Large intestine (tissue), 3 donors: ENCODE measurements at regions not wholly inside any gene's neighbourhood (a gene's known extent, or its start where the extent isn't known, plus 50 kb on each side); places are given as distances from the start of the nearest gene placed in this dataset.
A peak's percentile ranks its signal among the peaks of the same experiment; 100 is the strongest.

Experiments used
- DNase-seq, 2 donors: peaks; one replicate each; pipeline versions ENCODE4 v3.0.0 to v3.0.0-alpha.2; 2013
- H3K27ac ChIP-seq: one replicate; pipeline ENCODE4 v1.5.1; 2013; ENCODE audit warnings: low read length
- H3K27me3 ChIP-seq: 2 replicates; pipeline ENCODE4 v1.6.1; 2013; ENCODE audit warnings: low read length; ENCODE audit not compliant: control insufficient read depth, insufficient read depth
- H3K36me3 ChIP-seq: 2 replicates; pipeline ENCODE4 v1.6.1; 2013; ENCODE audit warnings: low read length; ENCODE audit not compliant: control insufficient read depth, insufficient read depth
- H3K4me1 ChIP-seq: one replicate; pipeline ENCODE4 v1.6.1; 2013; ENCODE audit warnings: low read length; ENCODE audit not compliant: control insufficient read depth, insufficient read depth
- H3K4me3 ChIP-seq: one replicate; pipeline ENCODE4 v1.5.1; 2013; ENCODE audit warnings: low read length
- H3K9me3 ChIP-seq: one replicate; pipeline ENCODE4 v1.6.1; 2013; ENCODE audit warnings: mild to moderate bottlenecking, low read depth, low read length, moderate library complexity; ENCODE audit not compliant: control insufficient read depth
- WGBS: methylation state at CpG from one replicate; pipeline ENCODE4 v1.1.5; 2013; ENCODE audit warnings: low lambda C conversion rate; ENCODE audit not compliant: insufficient coverage; 5-methylcytosine and 5-hydroxymethylcytosine counted together

- Histone ChIP-seq H3K4me3 (no peak overlapping the region), H3K27ac (no peak overlapping the region), H3K9me3 (no peaks in the 10 kb centered on the region), H3K27me3 (no peaks in the 10 kb centered on the region), H3K36me3 (no peaks in the 10 kb centered on the region), H3K4me1 (no peaks in the 10 kb centered on the region)
- no peak for DNase-seq
- 83% methylated on average over 2 of the region's 8 CpGs for WGBS
Observed at GRCh38 chr10:121221991-121222390, 370.8 kb downstream of the WDR11 start.

DNA sequence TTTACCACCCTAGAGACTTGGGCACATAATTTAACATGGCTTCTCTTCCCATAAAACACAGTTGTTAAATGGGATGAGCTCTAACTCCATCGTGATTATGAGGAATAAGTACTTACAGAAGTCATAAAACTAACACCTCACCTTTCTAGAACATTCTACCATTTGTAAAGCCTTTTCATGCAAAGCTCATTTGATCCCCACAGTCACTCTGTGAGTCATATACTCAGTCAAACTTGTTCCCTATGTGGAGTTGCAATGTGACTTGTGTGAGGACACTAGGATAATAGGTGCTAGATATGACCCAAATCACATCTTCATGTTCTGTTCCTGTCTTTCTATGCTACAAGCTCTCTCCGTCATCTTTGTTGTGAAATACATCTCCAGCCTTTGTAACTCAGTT lies 371.7 kb downstream of the WDR11 start:
- H3K4me1 ChIP-seq, result no peaks in the 10 kb centered on the region
- DNase-seq, result no peak
- H3K27me3 ChIP-seq, result no peaks in the 10 kb centered on the region
- H3K36me3 ChIP-seq, result no peaks in the 10 kb centered on the region
- no peak overlapping the region for H3K27ac ChIP-seq
- no peaks in the 10 kb centered on the region for H3K9me3 ChIP-seq
- H3K4me3 ChIP-seq, result no peak overlapping the region
- 83% methylated on average over 1 of the region's 2 CpGs for WGBS

DNA sequence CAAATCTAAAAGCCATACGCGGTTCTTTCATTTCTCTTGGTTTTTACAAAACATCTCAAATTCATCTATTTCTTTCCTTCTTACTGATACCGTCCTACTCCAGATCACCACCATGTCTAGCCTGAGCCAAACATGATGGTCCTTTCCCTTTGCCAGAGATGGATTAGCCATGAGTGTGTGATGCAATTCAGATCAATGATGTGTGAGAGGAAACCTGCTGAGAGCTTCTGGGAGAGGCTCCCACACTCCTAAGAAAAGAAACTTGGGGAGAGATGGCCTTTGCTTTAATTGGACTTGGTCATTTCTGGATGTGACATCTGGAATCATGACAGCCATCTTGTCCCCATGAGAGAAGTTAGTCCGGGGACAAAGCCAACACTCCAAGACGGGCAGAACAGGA lies 367.2 kb downstream of the FGFR2 start:
- no peaks in the 10 kb centered on the region for H3K36me3 ChIP-seq
- WGBS, result 93% methylated on average over 5 of the region's 5 CpGs
- H3K9me3 ChIP-seq, result no peaks in the 10 kb centered on the region
- no peaks in the 10 kb centered on the region for H3K27me3 ChIP-seq
- DNase-seq, result no peak
- no peak overlapping the region for H3K4me3 ChIP-seq
- no peak overlapping the region for H3K27ac ChIP-seq
- no peaks in the 10 kb centered on the region for H3K4me1 ChIP-seq

DNA sequence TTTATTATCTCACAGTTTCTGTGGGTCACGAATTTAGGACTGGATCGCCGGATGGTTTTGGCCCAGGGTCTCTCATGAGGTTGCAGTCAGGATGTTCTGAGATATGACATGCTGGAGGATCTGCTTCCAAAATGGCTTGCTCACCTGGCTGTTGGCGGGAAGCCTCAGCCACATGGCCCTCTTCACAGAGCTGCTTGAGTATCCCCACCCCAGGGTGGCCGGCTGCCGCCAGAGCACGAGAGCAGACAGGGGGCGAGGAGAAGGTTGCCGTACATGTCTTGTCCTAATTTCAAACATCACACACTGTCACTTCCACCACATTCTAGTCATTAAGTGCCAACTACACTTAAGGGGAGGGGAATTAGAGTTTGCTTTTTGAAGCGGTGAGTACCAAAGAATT lies 365.8 kb downstream of the FGFR2 start:
- no peak overlapping the region for H3K4me3 ChIP-seq
- no peak overlapping the region for H3K27ac ChIP-seq

GRCh38 chr10:121235692-121236091 lies 362.6 kb downstream of the FGFR2 start:
- no peaks in the 10 kb centered on the region for H3K27me3 ChIP-seq
- H3K4me3 ChIP-seq, result no peak overlapping the region
- H3K27ac ChIP-seq, result no peak overlapping the region
- peaks cover 6% of the 10 kb centered on the region for H3K9me3 ChIP-seq
- H3K36me3 ChIP-seq, result no peaks in the 10 kb centered on the region
- H3K4me1 ChIP-seq, result peaks cover 14% of the 10 kb centered on the region
- 45% methylated on average over 2 of the region's 2 CpGs for WGBS
- peak in 1 of 2 donors; percentile 30 for DNase-seq

More for the DNA sequence above, 365.8 kb downstream of the FGFR2 start:
- no peak for DNase-seq
- Histone ChIP-seq H3K4me1 (no peaks in the 10 kb centered on the region), H3K27me3 (no peaks in the 10 kb centered on the region), H3K36me3 (no peaks in the 10 kb centered on the region), H3K9me3 (no peaks in the 10 kb centered on the region)
- no CpG with 5 or more reads among the region's 10 CpGs for WGBS

DNA sequence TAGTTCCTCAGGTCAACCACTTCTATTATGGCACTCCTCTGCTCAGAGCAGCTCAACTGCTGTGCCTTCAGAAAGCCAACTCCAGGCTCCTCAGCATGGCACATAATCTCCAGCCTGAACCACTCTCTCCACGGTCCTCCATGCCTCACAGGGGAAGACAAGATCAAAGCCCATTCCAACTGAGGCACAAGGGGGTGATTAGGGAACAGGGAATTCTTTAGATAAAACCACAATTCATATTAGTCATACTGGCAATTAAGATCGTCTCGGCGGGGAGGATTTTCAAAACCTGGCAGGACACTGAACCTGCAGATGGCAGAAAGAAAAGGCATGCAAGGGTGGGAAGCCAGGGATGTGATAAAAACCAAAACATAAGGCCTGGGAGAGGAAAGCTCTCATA lies 361.6 kb downstream of the FGFR2 start:
- DNase-seq, result no peak
- H3K36me3 ChIP-seq, result no peaks in the 10 kb centered on the region
- H3K27me3 ChIP-seq, result no peaks in the 10 kb centered on the region
- no CpG with 5 or more reads among the region's 4 CpGs for WGBS
- peaks cover 6% of the 10 kb centered on the region for H3K9me3 ChIP-seq
- H3K27ac ChIP-seq, result no peak overlapping the region
- H3K4me3 ChIP-seq, result no peak overlapping the region
- H3K4me1 ChIP-seq, result peaks cover 14% of the 10 kb centered on the region

GRCh38 chr10:121237718-121238117 lies 360.5 kb downstream of the FGFR2 start:
- WGBS, result no CpG with 5 or more reads among the region's 2 CpGs
- Histone ChIP-seq H3K4me3 (no peak overlapping the region), H3K27me3 (no peaks in the 10 kb centered on the region), H3K27ac (no peak overlapping the region), H3K4me1 (peaks cover 14% of the 10 kb centered on the region), H3K9me3 (peaks cover 6% of the 10 kb centered on the region), H3K36me3 (no peaks in the 10 kb centered on the region)
- no peak for DNase-seq

DNA sequence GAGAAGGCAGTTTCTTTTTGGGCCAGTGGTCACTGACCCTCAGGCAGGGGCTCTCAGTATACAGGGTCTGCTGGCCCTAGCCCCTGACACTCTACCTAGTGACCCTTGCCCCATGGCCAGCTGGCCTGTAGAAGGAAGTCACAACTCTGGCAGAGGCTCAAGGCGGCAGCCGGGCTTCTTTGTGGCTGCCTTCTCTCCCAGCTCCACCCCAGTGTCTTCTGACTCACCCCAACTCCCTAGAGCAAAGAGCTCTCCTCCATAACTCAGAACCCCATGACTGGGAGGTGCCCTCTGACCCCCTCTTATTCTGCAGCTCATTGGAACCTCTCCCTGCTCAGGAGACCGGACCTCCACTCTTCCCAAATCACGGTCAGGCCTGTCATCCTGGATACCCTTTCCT lies 358.2 kb downstream of the FGFR2 start:
- WGBS, result no CpG with 5 or more reads among the region's 4 CpGs
- H3K27ac ChIP-seq, result peak overlapping the region; percentile 75

DNA sequence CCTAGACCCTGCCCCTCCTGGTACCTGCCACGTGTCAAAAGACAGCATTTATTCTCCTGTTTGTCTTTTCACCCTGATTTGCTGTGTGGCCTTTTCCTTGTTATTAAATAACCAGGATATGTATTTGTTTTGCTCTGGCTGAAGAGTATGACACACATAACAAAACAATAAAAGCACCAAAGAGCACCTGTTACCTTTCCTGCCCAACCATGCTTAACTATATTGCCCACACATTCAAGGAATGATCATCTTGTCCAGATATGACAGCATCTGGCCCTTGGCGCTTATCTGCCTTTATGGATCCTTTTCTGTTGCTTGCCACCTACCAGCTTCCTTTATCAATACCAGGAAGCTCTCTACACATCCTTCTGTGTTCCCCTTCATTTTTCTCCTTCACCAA lies 357.7 kb downstream of the FGFR2 start:
- Histone ChIP-seq H3K9me3 (peaks cover 6% of the 10 kb centered on the region), H3K27ac (peak overlapping the region; percentile 75), H3K36me3 (no peaks in the 10 kb centered on the region), H3K4me3 (no peak overlapping the region), H3K27me3 (no peaks in the 10 kb centered on the region), H3K4me1 (peaks cover 17% of the 10 kb centered on the region)
- 14% methylated on average over 1 of the region's 2 CpGs for WGBS
- DNase-seq, result peak in 1 of 2 donors; percentile 65

More for the DNA sequence above, 358.2 kb downstream of the FGFR2 start:
- DNase-seq, result peak; percentile 75 to 88
- Histone ChIP-seq H3K36me3 (no peaks in the 10 kb centered on the region), H3K4me3 (no peak overlapping the region), H3K27me3 (no peaks in the 10 kb centered on the region), H3K4me1 (peaks cover 17% of the 10 kb centered on the region), H3K9me3 (peaks cover 6% of the 10 kb centered on the region)

- Histone ChIP-seq H3K4me3 (no peak overlapping the region), H3K4me1 (peaks cover 17% of the 10 kb centered on the region), H3K27me3 (no peaks in the 10 kb centered on the region), H3K36me3 (no peaks in the 10 kb centered on the region), H3K27ac (no peak overlapping the region), H3K9me3 (peaks cover 6% of the 10 kb centered on the region)
- WGBS, result no CpG with 5 or more reads among the region's 7 CpGs
- DNase-seq, result no peak
Observed at GRCh38 chr10:121241337-121241736, 356.9 kb downstream of the FGFR2 start.

GRCh38 chr10:121242741-121243608 lies 355.3 kb downstream of the FGFR2 start:
- no peaks in the 10 kb centered on the region for H3K27me3 ChIP-seq
- no peak overlapping the region for H3K27ac ChIP-seq
- peak in 1 of 2 donors; percentile 19 for DNase-seq
- H3K4me1 ChIP-seq, result peaks cover 17% of the 10 kb centered on the region
- no peaks in the 10 kb centered on the region for H3K36me3 ChIP-seq
- WGBS, result no CpG with 5 or more reads among the region's 12 CpGs
- no peak overlapping the region for H3K4me3 ChIP-seq
- H3K9me3 ChIP-seq, result peaks cover 3% of the 10 kb centered on the region
